Activated naive CD4-positive, alpha-beta T cell treated with Interleukin-2 at 50 U/mL for 16 hours (primary cell): ENCODE measurements at regions not wholly inside any gene's neighbourhood (a gene's known extent, or its start where the extent isn't known, plus 50 kb on each side); places are given as distances from the start of the nearest gene placed in this dataset.

Experiments used
- DNase-seq: peaks from one replicate; pipeline ENCODE4 v3.0.0-alpha.2; 2020

GRCh38 chr16:89043636-89044417 lies 49.8 kb upstream of the ACSF3 start:
- DNase-seq = no peak
